ENCODE measurements at regions not wholly inside any gene's neighbourhood (a gene's known extent, or its start where the extent isn't known, plus 50 kb on each side); places are given as distances from the start of the nearest gene placed in this dataset.

- TF ChIP-seq CTCF (IDR thresholded peaks at IDR 0.05; ENCODE audit: low read depth, low read length), result no peak
- DNase-seq (ENCODE audit: extremely low read depth, low read depth), result no peak
These were observed 844.9 kb upstream of the CRIM1 start for GRCh38 chr2:35510636-35511035.

GRCh38 chr2:35508601-35509000 lies 847.0 kb upstream of the CRIM1 start:
- DNase-seq (ENCODE audit: extremely low read depth, low read depth), result no peak
- no peak for TF ChIP-seq CTCF (IDR thresholded peaks at IDR 0.05; ENCODE audit: low read depth, low read length)

- DNase-seq (ENCODE audit: extremely low read depth, low read depth), result no peak
- no peak for TF ChIP-seq CTCF (IDR thresholded peaks at IDR 0.05; ENCODE audit: low read depth, low read length)
These were observed 851.2 kb upstream of the CRIM1 start for GRCh38 chr2:35504419-35504818.

GRCh38 chr2:35503738-35504199 lies 851.8 kb upstream of the CRIM1 start:
- DNase-seq (ENCODE audit: extremely low read depth, low read depth), result no peak
- no peak for TF ChIP-seq CTCF (IDR thresholded peaks at IDR 0.05; ENCODE audit: low read depth, low read length)

- TF ChIP-seq CTCF (IDR thresholded peaks at IDR 0.05; ENCODE audit: low read depth, low read length), result no peak
- DNase-seq (ENCODE audit: extremely low read depth, low read depth), result no peak
These were observed 852.3 kb upstream of the CRIM1 start for GRCh38 chr2:35503311-35503710.

GRCh38 chr2:35501076-35501475 lies 854.5 kb upstream of the CRIM1 start:
- no peak for TF ChIP-seq CTCF (IDR thresholded peaks at IDR 0.05; ENCODE audit: low read depth, low read length)

GRCh38 chr2:35496022-35496421 lies 859.6 kb upstream of the CRIM1 start:
- TF ChIP-seq CTCF (IDR thresholded peaks at IDR 0.05; ENCODE audit: low read depth, low read length), result no peak
- DNase-seq (ENCODE audit: extremely low read depth, low read depth), result no peak

More at GRCh38 chr2:35501076-35501475, 854.5 kb upstream of the CRIM1 start:
- no peak for DNase-seq (ENCODE audit: extremely low read depth, low read depth)
